GM18861 (cell line): ENCODE measurements at regions not wholly inside any gene's neighbourhood (a gene's known extent, or its start where the extent isn't known, plus 50 kb on each side); places are given as distances from the start of the nearest gene placed in this dataset.

Experiments used
- ATAC-seq: cut with Tn5 transposase; IDR thresholded peaks from one replicate; pipeline ENCODE4 v1.9.1; 2021; ENCODE audit not compliant: unreplicated experiment

- ATAC-seq = no peak
These were observed 1046.7 kb upstream of the MAP3K7 start for GRCh38 chr6:91633374-91634111.

- ATAC-seq = no peak
These were observed 1045.4 kb upstream of the MAP3K7 start for GRCh38 chr6:91632308-91632707.

GRCh38 chr6:91631227-91631626 lies 1044.4 kb upstream of the MAP3K7 start:
- ATAC-seq = no peak

GRCh38 chr6:91626911-91627310 lies 1040.0 kb upstream of the MAP3K7 start:
- no peak for ATAC-seq

- no peak for ATAC-seq
These were observed 1026.6 kb upstream of the MAP3K7 start for GRCh38 chr6:91613481-91613880.

- no peak for ATAC-seq
These were observed 1024.3 kb upstream of the MAP3K7 start for GRCh38 chr6:91611190-91611589.

- no peak for ATAC-seq
These were observed 1021.6 kb upstream of the MAP3K7 start for GRCh38 chr6:91608428-91608827.

- ATAC-seq = no peak
These were observed 1019.5 kb upstream of the MAP3K7 start for GRCh38 chr6:91606148-91606901.

GRCh38 chr6:91600561-91600960 lies 1013.7 kb upstream of the MAP3K7 start:
- no peak for ATAC-seq

- no peak for ATAC-seq
These were observed 1003.3 kb upstream of the MAP3K7 start for GRCh38 chr6:91590191-91590590.

- no peak for ATAC-seq
These were observed 993.8 kb upstream of the MAP3K7 start for GRCh38 chr6:91580635-91581034.

GRCh38 chr6:91575032-91575431 lies 988.2 kb upstream of the MAP3K7 start:
- ATAC-seq = peak; percentile 94

- peak; percentile 42 for ATAC-seq
These were observed 987.0 kb upstream of the MAP3K7 start for GRCh38 chr6:91573826-91574416.

GRCh38 chr6:91572878-91573277 lies 986.0 kb upstream of the MAP3K7 start:
- no peak for ATAC-seq

- no peak for ATAC-seq
These were observed 982.2 kb upstream of the MAP3K7 start for GRCh38 chr6:91569071-91569470.

GRCh38 chr6:91566467-91566866 lies 979.6 kb upstream of the MAP3K7 start:
- ATAC-seq = no peak

- no peak for ATAC-seq
These were observed 978.3 kb upstream of the MAP3K7 start for GRCh38 chr6:91565207-91565606.

- ATAC-seq = no peak
These were observed 976.1 kb upstream of the MAP3K7 start for GRCh38 chr6:91562955-91563354.

GRCh38 chr6:91560409-91560808 lies 973.5 kb upstream of the MAP3K7 start:
- ATAC-seq = no peak

- ATAC-seq = no peak
These were observed 954.0 kb upstream of the MAP3K7 start for GRCh38 chr6:91540902-91541301.

GRCh38 chr6:91539456-91539855 lies 952.6 kb upstream of the MAP3K7 start:
- ATAC-seq = no peak

- no peak for ATAC-seq
These were observed 951.8 kb upstream of the MAP3K7 start for GRCh38 chr6:91538622-91539021.
